Left ventricle myocardium superior (tissue), 1 donor: ENCODE measurements at regions not wholly inside any gene's neighbourhood (a gene's known extent, or its start where the extent isn't known, plus 50 kb on each side); places are given as distances from the start of the nearest gene placed in this dataset.

ENCODE experiments used
- ATAC-seq: fragments of 200-7000 bp; cut with Tn5 transposase; one replicate; pipeline ENCODE4 v1.9.1; 2020; ENCODE audit warnings: mild to moderate bottlenecking, moderate library complexity
- DNase-seq: peaks from one replicate; pipeline ENCODE4 v3.0.0-alpha.2; 2020
- intact Hi-C: fragments of 100-400 bp; cut with micrococcal nuclease; formaldehyde crosslinking; loops from one replicate; pipeline ENCODE4 v1.11.0; 2022
- donor health status: DM: no; HTN: yes; CAD: no; lungs with severe emphysema.

DNA sequence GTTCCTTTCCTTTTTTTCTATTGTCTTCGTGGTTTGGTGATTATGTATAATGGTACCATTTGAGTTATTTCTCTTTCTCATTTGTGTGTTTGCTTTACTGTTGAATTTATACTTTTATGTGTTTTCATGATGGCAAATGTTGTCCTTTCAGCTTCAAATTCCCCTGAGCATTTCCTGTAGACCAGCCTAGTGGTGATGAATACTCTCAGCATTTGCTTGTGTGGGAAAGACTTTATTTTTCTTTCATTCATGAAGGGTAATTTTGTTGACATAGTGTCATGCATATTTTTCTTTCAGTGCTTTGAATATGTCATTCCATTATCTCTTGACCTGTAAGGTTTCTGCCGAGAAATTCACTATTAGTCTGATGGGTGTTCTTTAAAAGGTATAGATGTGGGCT lies 166.6 kb upstream of the GORAB start:
- no peak for ATAC-seq
- intact Hi-C loops = no loop called here
- no peak for DNase-seq

DNA sequence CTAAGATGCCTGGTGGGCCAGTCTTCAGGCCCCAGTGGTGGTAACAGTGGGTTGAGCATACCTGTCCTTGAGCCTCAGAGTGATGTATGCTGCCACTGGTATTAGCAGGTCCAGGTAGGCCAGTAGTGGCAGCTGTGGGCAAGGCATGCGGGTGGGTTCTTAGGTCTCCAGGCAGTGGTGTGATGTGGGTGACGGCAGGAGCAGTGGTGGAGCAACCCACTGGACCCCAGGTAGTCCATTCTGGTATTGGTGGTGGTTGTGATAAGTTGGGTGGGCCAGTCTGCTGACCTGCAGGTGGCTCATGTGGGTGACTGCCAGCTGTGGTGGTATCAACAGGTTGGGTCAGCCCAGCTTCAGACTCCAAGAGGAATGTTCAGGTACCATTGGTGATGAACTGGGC lies 165.0 kb upstream of the GORAB start:
- ATAC-seq = no peak
- no peak for DNase-seq
- intact Hi-C loops = no loop called here

DNA sequence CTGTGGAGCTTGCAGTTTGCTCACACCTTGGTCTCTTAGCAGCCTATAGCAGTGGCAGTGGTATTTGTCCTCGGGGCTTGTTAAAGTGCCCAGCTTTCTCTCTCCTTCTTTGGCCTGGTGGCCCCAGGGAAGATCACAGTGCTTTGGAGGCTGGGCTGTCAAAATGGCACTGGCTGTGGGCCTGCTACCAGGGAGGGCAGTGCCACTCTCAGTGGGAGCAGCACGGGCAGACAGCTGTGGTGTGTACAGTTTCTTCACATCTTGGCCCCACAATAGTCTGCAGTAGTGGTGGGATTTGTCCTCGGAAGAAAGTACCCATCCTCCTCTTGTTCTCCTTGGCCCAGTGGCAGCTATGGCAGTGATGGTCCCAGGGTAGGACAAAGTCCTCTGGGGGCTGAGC lies 164.4 kb upstream of the GORAB start:
- no peak for DNase-seq
- ATAC-seq = no peak
- intact Hi-C loops = no loop called here

DNA sequence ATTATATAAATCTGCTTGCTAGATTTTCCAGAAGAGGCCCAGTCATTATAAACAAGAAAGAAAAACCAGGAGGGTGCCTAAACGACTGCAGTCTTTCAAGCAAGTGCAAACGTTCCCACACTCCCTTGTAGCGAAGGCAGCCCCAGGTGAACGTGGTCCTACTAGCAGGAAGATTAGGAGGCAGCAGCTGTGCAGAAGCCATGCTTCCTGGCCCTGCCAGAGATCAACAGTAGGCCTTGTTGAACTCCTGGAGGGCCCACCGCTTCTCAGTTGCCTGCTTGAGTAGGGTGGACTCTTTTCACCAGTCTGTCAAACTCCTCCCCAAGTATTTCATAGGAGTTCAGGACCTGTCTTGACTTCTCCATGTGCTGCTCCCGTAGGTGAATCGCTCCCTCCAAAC lies 163.0 kb upstream of the GORAB start:
- intact Hi-C loops = no loop called here
- no peak for DNase-seq
- no peak for ATAC-seq

DNA sequence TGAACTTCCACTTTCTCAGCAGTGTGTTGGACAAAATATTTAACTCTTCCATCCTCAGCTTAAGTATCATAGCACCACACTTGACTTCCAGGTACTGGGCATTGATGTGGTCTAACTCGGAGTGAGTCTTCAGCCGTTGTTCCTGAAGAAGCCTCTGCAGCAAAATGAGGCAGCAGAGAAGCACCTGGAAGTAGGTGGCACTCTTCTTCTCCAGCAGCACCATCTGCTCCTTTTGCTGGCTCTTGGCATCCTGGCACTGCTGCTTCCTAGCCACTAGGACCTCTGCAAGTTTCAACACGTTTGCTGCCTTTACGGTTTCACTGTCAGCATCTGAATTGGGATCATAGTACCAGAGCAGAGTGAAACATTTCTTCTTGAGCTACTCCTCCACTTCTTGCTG lies 162.5 kb upstream of the GORAB start:
- DNase-seq = no peak
- no peak for ATAC-seq
- intact Hi-C loops = no loop called here

DNA sequence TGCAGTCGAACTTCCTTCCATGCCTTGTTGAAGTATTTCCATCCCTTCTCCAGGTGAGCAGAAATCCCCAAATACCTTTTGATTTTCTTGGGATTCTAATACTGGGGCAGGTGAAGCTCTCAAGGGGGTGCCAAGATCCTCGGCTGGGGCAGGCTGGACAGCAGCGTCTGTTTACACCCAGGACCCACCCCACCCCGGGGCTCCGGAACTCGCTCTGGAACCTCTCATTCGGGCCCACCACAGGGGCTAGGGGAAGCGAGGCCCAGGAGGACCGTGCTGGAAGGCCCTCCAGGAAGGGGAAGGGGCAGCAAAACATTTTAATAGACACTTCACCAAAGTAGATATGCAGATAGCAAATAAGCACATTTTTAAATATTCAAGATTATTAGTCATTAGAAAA lies 161.9 kb upstream of the GORAB start:
- ATAC-seq (no peak), DNase-seq (no peak)
- intact Hi-C loops = no loop called here

DNA sequence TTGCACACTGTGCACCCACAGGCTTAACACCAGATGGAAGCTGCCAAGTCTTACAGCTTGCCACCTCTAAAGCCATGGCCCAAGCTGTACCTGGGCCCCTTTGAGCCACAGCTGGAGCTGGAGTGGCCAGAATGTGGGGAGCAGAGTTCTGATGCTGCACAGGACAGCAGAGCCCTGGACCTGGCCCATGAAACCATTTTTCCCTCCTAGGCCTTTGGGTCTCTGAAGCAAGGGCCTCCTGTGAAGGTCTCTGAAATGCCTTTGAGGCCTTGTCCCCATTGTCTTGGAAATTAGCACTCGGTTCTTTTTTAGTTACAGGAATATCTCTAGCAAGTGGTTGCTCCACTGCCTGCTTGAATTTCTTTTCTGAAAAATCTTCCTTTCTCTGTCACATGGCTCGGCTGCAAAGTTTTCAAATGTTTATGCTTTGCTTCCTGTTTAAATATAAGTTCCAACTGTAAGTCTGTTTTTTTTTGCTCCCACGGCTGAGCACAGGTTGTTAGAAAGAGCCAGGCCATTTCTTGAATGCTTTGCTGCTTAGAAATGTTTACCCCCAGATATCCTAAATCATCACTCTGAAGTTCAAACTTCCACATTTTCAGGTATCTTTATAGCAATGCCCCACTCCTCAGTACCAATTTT lies 156.8 kb upstream of the GORAB start:
- intact Hi-C loops = no loop called here
- no peak for ATAC-seq
- DNase-seq = no peak

DNA sequence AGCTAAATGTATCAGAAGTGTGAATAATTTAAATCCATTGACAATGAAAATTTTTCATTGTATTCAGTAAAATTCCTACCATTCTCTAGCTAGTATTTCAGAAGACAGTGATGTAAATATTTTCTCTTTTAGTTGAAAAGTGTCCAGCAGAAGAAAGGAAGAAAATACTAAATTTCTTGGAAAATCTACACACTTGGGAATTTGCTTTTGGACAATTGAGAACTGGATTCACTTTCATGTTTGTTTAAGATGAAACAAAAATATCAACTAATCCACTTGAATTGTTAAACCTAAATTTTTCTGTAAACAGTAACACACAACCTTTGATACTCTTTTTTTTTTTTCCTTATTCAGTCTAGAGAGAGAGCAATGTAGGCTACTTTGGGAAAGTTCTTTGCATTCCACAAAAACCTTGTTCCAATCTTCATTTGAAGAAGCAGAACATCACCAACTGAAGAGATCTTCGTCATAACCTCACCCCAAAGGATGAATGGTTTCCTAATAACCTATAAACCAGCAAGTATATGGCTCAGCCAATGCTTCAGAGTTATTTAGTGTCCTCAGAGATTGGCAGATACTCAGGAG lies 155.1 kb upstream of the GORAB start:
- no peak for ATAC-seq

DNA sequence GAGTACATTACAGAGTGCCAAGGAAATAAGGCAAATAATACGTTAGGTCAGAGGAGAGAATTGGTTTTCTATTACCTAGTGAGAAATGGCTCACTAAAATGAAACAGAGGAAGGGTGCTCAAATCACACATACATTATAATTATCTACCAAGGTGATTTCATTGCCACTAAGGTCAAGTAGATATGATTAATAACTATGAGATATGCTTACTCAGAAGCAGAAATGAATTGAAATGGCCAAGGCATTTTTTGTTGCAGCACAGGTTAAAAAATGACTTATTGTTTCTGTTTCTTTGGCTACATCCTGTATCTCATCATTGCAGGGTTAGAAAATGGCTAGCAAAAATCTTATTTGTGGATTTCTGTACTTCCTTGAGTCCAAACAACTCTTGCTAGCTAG lies 154.5 kb upstream of the GORAB start:
- intact Hi-C loops = no loop called here
- no peak for ATAC-seq
- no peak for DNase-seq

More for the DNA sequence above, 155.1 kb upstream of the GORAB start:
- intact Hi-C loops = no loop called here
- no peak for DNase-seq

DNA sequence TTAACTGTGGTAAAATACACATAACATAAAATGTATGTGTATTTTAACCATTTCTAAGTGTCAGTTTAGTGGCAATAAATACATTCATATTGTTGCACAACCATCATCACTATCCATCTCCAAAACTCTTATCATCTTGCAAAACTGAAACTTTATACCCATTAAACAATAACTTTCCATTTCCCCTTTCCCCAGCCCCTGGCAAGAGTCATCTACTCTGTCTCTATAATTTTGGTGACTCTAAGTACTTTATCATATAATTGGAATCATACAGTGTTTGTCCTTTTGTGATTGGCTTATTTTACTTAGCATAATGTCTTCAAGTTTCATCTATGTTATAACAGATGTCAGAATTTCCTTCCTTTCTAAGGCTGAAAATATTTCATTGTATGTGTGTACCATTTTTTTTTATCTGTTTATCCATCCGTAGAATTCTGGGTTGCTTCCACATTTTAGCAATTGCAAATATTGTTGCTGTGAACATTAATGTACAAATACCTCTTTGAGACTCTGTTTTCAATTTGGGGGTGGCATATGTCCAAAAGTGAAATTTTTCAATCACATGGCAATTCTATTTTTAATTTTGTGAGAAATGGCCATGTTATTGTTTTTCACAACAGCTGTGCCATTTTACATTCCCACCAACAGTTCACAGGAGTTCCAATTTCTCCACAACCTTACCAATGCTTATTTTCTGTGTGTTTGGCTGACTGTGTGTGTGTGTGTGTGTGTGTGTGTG lies 153.9 kb upstream of the GORAB start:
- intact Hi-C loops = no loop called here
- DNase-seq (no peak), ATAC-seq (no peak)

DNA sequence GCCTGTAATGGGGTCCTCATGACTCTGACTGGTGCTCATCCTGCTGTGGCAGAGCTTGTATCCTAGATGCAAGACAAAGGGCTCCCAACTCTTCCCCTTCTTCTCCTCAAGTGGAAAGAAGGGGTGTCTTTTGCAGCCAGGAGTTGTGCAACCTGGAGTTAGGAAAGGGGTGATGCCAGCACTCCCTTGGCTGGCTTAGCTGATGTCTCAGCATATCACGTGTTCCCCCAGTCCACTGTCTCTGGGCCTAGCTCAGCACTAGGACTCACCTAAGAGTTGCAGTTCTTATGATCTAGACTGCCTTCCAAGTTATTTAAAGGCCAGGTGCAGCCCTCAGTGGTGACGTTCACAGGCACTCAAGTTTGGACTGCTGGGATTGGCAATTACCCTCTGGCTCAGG lies 146.2 kb upstream of the GORAB start:
- intact Hi-C loops = no loop called here
- DNase-seq (no peak), ATAC-seq (no peak)

DNA sequence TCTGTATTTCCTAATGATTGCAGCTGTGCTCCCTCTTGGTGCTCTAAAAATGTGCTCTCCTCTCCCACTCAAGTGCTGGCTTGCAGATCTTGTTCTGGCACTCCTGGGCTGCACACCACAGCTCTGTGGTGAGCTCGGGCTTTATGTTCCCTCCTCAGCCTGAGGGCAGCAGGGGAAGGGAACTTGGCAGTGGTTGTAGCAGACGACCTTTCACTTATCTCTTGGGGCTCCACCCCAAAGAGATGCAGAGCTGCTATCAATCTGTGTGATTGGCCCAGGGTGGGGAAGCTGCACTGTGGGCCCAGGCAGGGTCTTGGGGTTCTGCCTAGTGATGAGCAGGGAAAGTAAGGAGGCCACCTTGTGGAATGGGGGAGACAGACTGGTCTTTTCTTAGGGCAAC lies 143.5 kb upstream of the GORAB start:
- ATAC-seq (peak; percentile 69), DNase-seq (no peak)
- intact Hi-C loops = no loop called here

DNA sequence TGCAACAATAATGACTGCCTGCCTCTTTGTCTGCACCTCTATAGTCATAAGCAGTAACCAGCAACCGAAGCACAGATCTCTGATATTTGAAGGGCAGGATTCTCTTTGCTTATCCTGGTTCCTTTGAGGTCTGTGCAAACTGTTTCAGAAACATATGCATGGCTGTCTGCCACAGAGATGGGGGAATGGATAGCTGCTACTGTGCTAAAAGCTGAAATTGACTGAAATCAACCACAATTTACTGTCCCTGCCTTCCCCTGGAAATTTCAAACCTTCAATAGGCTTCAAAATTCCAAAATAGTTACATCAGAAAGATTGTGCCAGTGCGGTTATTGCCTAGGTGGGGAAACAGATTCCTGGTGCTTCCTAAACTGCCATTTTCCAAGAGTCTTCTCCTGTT lies 136.8 kb upstream of the GORAB start:
- intact Hi-C loops = no loop called here
- DNase-seq (no peak), ATAC-seq (no peak)

DNA sequence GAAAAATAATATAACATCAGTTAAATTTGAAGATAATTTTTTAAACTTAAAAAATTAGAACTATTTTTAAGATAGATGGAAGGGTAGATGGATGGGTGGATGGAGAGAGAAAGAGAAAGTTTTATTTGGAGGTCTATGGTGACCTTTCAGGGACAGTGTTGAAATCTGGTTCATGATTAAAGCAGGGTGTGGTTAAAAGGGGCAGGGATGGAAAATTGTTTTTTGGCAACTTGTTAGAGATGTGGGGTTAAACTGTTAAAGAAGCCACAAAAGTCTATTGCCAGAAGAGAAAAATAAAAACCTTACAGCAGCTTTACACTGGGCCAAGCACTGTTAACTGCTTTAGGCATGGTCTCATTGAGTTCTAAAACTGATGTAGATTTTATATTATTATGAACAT lies 134.9 kb upstream of the GORAB start:
- DNase-seq = no peak
- ATAC-seq = peak; percentile 38
- intact Hi-C loops = loop anchor here (2.0 kb wide), 1 partner anchor 28 kb away; no protein-coding TSS in a partner anchor

DNA sequence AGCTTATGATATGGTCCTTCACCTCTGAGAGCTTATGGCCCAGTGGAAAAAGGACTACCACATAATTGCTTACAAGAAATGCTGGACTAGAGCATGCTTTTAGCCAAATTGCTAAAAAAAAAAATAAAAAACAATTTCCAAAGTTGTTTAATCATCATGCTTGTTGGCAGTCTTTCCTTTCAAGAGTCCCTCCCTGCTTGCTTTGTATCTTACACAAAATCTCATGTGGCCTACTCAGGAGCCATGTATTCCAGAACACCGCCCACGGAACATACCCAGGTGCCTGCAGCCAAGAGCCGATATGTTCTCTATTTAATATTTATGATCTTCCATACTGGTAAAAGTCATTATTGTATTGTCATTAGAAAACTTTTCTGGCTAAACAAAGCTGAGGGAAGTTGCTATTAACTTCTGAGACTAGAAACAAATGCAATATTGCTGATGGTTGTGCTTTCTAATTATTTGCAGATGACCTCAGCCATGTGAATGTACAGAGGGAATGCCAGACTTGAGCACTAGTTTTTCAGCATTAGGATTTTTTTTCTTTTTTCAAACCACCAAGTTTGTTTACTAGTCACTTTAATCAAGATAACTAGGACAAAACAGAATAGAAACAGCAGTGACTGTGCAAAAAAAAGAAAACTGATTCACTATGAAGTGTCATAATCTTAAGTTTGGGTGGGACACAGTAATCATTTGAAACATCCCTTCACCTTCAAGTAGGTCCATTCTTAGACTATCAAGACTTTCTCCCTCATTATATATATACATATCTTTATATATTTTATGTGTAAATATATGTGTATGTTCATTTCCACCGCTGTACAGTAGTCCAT lies 129.3 kb upstream of the GORAB start:
- ATAC-seq = peak; percentile 81
- no peak for DNase-seq
- intact Hi-C loops = no loop called here

DNA sequence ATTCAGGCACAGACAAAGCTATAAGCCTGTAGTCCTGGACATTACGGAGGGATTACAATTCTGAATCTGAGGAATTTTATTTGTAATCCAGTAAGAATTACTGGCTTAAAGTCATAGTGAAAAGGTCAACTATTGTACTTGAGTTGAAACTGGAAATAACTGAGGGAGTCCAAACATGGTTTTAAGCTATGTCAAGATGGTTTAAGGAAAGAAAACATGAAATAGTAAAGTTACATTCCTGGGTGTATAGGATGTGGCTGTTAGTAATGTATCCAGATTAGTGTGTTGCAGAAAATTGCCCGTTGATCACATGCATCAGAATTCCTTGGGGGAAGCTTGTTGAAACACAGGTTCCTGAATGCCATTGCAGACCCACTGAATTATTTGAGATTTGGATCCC lies 124.8 kb upstream of the GORAB start:
- DNase-seq = no peak
- ATAC-seq = no peak
- intact Hi-C loops = no loop called here

DNA sequence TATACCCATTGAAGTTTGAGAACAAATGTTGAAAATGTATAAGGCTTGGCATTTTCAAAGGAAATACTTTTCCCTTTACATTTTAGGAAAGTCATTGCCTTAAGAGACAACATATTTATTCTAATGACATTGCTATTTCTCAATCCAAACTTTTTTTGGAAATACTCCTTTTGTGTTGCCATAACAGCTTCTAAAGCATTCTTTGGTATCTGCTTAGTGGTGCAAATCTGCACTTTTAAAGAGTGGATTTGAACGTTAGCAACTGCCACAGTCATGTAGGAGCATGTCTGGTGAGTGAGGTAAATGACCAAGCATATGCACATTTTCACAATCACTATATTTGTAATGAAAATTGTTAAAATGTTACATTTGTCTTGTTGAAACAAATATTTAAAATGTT lies 124.4 kb upstream of the GORAB start:
- intact Hi-C loops = no loop called here
- no peak for ATAC-seq

DNA sequence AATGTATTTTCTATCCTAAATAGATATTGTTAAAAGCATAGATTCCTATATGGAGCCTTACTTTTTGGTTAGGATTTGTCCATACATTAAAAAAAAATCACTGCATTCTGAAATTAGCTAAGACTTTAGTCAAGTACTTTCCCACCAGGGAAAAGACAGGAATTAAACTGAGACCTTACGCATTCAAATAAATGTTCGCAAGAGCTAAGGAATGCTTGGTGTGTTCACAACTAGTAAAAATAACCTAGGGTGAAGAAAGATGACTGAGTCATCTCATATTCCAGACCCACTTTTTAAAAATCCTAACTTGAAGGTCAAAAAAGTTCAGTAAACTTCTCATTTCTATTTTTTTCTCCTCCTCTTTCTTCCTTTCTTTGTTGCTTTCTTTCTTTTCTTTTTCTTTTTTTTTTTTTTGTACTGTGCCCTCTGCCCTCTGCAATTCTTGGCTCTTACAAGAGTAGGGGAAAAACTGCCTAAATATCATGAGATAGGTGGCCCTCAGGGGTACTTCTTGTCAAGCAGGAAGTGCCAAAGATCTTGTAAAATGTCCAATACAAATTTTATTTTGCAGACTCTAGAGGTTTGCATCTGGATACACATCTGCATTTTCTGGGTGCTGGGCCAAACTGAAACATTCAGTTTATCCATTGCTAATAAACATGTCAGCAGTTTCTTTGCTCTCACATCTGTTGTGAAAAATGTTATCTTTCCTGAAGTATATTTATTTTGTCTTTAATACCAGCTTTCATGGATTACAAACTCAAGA lies 121.4 kb upstream of the GORAB start:
- intact Hi-C loops = no loop called here
- no peak for DNase-seq

More for the DNA sequence above, 124.4 kb upstream of the GORAB start:
- DNase-seq = no peak

DNA sequence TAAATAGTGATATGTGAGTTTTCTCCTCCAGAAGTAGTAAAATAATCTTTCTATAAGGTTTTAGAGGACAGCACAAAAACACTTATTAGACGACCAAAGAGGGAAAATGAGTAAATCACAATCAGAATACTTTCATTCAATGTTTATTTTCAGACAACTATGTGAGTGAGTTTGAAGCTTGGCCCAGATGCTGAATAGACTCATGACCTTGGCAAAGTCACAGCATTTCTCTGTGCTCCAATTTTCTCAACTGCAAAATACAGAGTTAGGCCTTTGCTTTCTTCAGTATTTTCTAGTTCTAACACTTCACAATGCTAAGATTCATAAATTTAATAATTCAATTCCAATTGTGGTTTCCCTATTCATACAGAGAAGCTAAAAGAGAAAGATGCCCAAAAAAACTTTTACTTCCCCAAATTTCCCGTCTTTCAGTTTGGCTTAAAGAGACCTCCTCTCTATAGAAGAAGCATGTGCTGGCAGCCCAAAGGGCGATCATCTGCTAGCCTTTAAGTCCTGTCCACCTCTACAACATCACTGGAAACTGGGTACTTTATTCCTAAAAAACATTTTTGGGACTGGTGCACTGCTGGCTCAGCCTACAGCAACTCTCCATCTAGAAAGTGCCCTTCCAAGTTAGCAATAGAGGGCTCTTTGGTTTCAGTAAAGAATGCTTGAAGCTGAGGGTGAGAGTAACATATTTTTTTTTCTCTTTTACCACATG lies 116.8 kb upstream of the GORAB start:
- DNase-seq (no peak), ATAC-seq (peak; percentile 79)
- intact Hi-C loops = no loop called here

More for the DNA sequence above, 121.4 kb upstream of the GORAB start:
- ATAC-seq = peak; percentile 89
